Stimulated activated naive B cell treated with anti-CD40 and anti-IgM and Interleukin-4, amounts not matched to agents 10 μg/mL and 1 μg/mL and 100 μg/mL, for 72 hours (primary cell): ENCODE measurements at regions not wholly inside any gene's neighbourhood (a gene's known extent, or its start where the extent isn't known, plus 50 kb on each side); places are given as distances from the start of the nearest gene placed in this dataset.
"Not testable (repeated sequence)": the region's sequence is repeated elsewhere in the genome, so short reads cannot be mapped to it uniquely, and the experiment has no call there.

Experiments used
- ATAC-seq, 2 donors: fragments of 150-1000 bp; cut with Tn5 transposase; replicated peaks; 2 replicates each; pipeline ENCODE4 v1.10.0; 2021; ENCODE audit warnings: moderate library complexity in 1 of 2
- DNase-seq: peaks from one replicate; pipeline ENCODE4 v3.0.0; 2021
- H3K27ac Mint-ChIP-seq: one replicate; pipeline ENCODE4 v1.8.0; 2022; ENCODE audit warnings: mild to moderate bottlenecking, mixed read lengths
- H3K27me3 Mint-ChIP-seq, 2 donors: one replicate each; pipeline ENCODE4 v1.8.0; 2022; ENCODE audit warnings: mixed read lengths in 2 of 2
- H3K36me3 Mint-ChIP-seq, 2 donors: one replicate each; pipeline ENCODE4 v1.8.0; 2022; ENCODE audit warnings: mixed read lengths in 2 of 2, mild to moderate bottlenecking in 1 of 2
- H3K4me1 Mint-ChIP-seq, 2 donors: one replicate each; pipeline ENCODE4 v1.8.0; 2022; ENCODE audit warnings: mixed read lengths in 2 of 2, mild to moderate bottlenecking in 1 of 2
- H3K4me3 Mint-ChIP-seq, 2 donors: one replicate each; pipeline ENCODE4 v1.8.0; 2022; ENCODE audit warnings: mild to moderate bottlenecking in 2 of 2, mixed read lengths in 2 of 2, moderate library complexity in 1 of 2
- H3K9me3 Mint-ChIP-seq, 2 donors: one replicate each; pipeline ENCODE4 v1.8.0; 2022; ENCODE audit warnings: mixed read lengths in 2 of 2, mild to moderate bottlenecking in 1 of 2

- not testable (repeated sequence) for H3K27me3 Mint-ChIP-seq, H3K9me3 Mint-ChIP-seq, ATAC-seq, DNase-seq
- peak overlapping the region; percentile 72 to 77 for H3K4me3 Mint-ChIP-seq
- peak overlapping the region; percentile 95 for H3K27ac Mint-ChIP-seq
- H3K36me3 Mint-ChIP-seq = peaks cover 68 to 81% of the 10 kb centered on the region in 2 donors
- peaks cover 74 to 98% of the 10 kb centered on the region in 2 donors for H3K4me1 Mint-ChIP-seq
Measured at GRCh38 chr16:21511315-21512210, 87.8 kb upstream of the METTL9 start.

- H3K27ac Mint-ChIP-seq, ATAC-seq, H3K9me3 Mint-ChIP-seq, DNase-seq, H3K27me3 Mint-ChIP-seq: not testable (repeated sequence)
- peaks cover 64 to 74% of the 10 kb centered on the region in 2 donors for H3K36me3 Mint-ChIP-seq
- peak overlapping the region; percentile 21 to 47 for H3K4me3 Mint-ChIP-seq
- peaks cover 70 to 94% of the 10 kb centered on the region in 2 donors for H3K4me1 Mint-ChIP-seq
Measured at GRCh38 chr16:21512280-21513192, 86.8 kb upstream of the METTL9 start.

GRCh38 chr16:21513337-21513741 lies 86.0 kb upstream of the METTL9 start:
- ATAC-seq, H3K9me3 Mint-ChIP-seq, H3K27me3 Mint-ChIP-seq, DNase-seq: not testable (repeated sequence)
- Mint-ChIP-seq H3K36me3 (peaks cover 62 to 72% of the 10 kb centered on the region in 2 donors), H3K4me1 (peaks cover 68 to 94% of the 10 kb centered on the region in 2 donors), H3K27ac (peak overlapping the region; percentile 89), H3K4me3 (peak overlapping the region; percentile 75 to 78)

- H3K36me3 Mint-ChIP-seq = peaks cover 62 to 72% of the 10 kb centered on the region in 2 donors
- peaks cover 65 to 94% of the 10 kb centered on the region in 2 donors for H3K4me1 Mint-ChIP-seq
- H3K9me3 Mint-ChIP-seq, H3K27me3 Mint-ChIP-seq: not testable (repeated sequence)
- peak overlapping the region; percentile 75 to 78 for H3K4me3 Mint-ChIP-seq
- ATAC-seq = peak; percentile 43 to 44
- peak overlapping the region; percentile 89 for H3K27ac Mint-ChIP-seq
- peak; percentile 67 for DNase-seq
Measured at GRCh38 chr16:21513812-21514473, 85.4 kb upstream of the METTL9 start.

GRCh38 chr16:21514474-21514840 lies 84.9 kb upstream of the METTL9 start:
- not testable (repeated sequence) for DNase-seq, H3K9me3 Mint-ChIP-seq, ATAC-seq, H3K27me3 Mint-ChIP-seq
- Mint-ChIP-seq H3K4me1 (peaks cover 61 to 94% of the 10 kb centered on the region in 2 donors), H3K36me3 (peaks cover 62 to 72% of the 10 kb centered on the region in 2 donors), H3K4me3 (peak overlapping the region; percentile 75 to 78), H3K27ac (peak overlapping the region; percentile 89)

GRCh38 chr16:21516705-21517040 lies 82.7 kb upstream of the METTL9 start:
- ATAC-seq, H3K27me3 Mint-ChIP-seq, H3K27ac Mint-ChIP-seq, DNase-seq, H3K9me3 Mint-ChIP-seq: not testable (repeated sequence)
- H3K4me3 Mint-ChIP-seq = peak overlapping the region; percentile 41 to 62
- peaks cover 46 to 73% of the 10 kb centered on the region in 2 donors for H3K4me1 Mint-ChIP-seq
- peaks cover 50 to 57% of the 10 kb centered on the region in 2 donors for H3K36me3 Mint-ChIP-seq

- ATAC-seq (peak in 1 of 2 donors; percentile 1), DNase-seq (peak; percentile 62)
- not testable (repeated sequence) for H3K27me3 Mint-ChIP-seq, H3K9me3 Mint-ChIP-seq
- H3K27ac Mint-ChIP-seq = peak overlapping the region; percentile 100
- H3K36me3 Mint-ChIP-seq = peaks cover 45 to 51% of the 10 kb centered on the region in 2 donors
- peak overlapping the region; percentile 82 to 99 for H3K4me3 Mint-ChIP-seq
- H3K4me1 Mint-ChIP-seq = peaks cover 41 to 67% of the 10 kb centered on the region in 2 donors
Measured at GRCh38 chr16:21517263-21517662, 82.1 kb upstream of the METTL9 start.

- peak; percentile 43 to 48 for ATAC-seq
- H3K9me3 Mint-ChIP-seq, H3K27me3 Mint-ChIP-seq, DNase-seq: not testable (repeated sequence)
- peak overlapping the region; percentile 95 to 99 for H3K4me3 Mint-ChIP-seq
- H3K36me3 Mint-ChIP-seq = peaks cover 33 to 34% of the 10 kb centered on the region in 2 donors
- peak overlapping the region; percentile 100 for H3K27ac Mint-ChIP-seq
- H3K4me1 Mint-ChIP-seq = peaks cover 26 to 44% of the 10 kb centered on the region in 2 donors
Measured at GRCh38 chr16:21519361-21520133, 79.8 kb upstream of the METTL9 start.

GRCh38 chr16:21520134-21521047 lies 79.0 kb upstream of the METTL9 start:
- H3K27me3 Mint-ChIP-seq, H3K9me3 Mint-ChIP-seq: not testable (repeated sequence)
- DNase-seq (peak; percentile 98), ATAC-seq (peak; percentile 70 to 79)
- peaks cover 22 to 35% of the 10 kb centered on the region in 2 donors for H3K4me1 Mint-ChIP-seq
- peaks cover 28 to 29% of the 10 kb centered on the region in 2 donors for H3K36me3 Mint-ChIP-seq
- peak overlapping the region; percentile 95 to 99 for H3K4me3 Mint-ChIP-seq
- H3K27ac Mint-ChIP-seq = peak overlapping the region; percentile 100

- H3K4me1 Mint-ChIP-seq = peaks cover 17 to 29% of the 10 kb centered on the region in 2 donors
- ATAC-seq, H3K27me3 Mint-ChIP-seq, H3K27ac Mint-ChIP-seq, H3K9me3 Mint-ChIP-seq, DNase-seq, H3K4me3 Mint-ChIP-seq: not testable (repeated sequence)
- H3K36me3 Mint-ChIP-seq = peaks cover 24 to 26% of the 10 kb centered on the region in 2 donors
Measured at GRCh38 chr16:21521048-21521389, 78.4 kb upstream of the METTL9 start.

- Mint-ChIP-seq H3K36me3 (peaks cover 23 to 25% of the 10 kb centered on the region in 2 donors), H3K4me3 (peak overlapping the region in 1 of 2 donors; percentile 13), H3K4me1 (peaks cover 17 to 25% of the 10 kb centered on the region in 2 donors)
- H3K9me3 Mint-ChIP-seq, ATAC-seq, H3K27me3 Mint-ChIP-seq, H3K27ac Mint-ChIP-seq, DNase-seq: not testable (repeated sequence)
Measured at GRCh38 chr16:21521390-21522143, 77.8 kb upstream of the METTL9 start.

GRCh38 chr16:21522846-21523245 lies 76.5 kb upstream of the METTL9 start:
- H3K27ac Mint-ChIP-seq, H3K27me3 Mint-ChIP-seq, H3K9me3 Mint-ChIP-seq, ATAC-seq, DNase-seq, H3K4me3 Mint-ChIP-seq: not testable (repeated sequence)
- H3K4me1 Mint-ChIP-seq = peaks cover 15 to 17% of the 10 kb centered on the region in 2 donors
- H3K36me3 Mint-ChIP-seq = peaks cover 22 to 23% of the 10 kb centered on the region in 2 donors
